HCT116 (cell line): ENCODE measurements at regions not wholly inside any gene's neighbourhood (a gene's known extent, or its start where the extent isn't known, plus 50 kb on each side); places are given as distances from the start of the nearest gene placed in this dataset.

Experiments used
- ATAC-seq: fragments of 200-7000 bp; cut with Tn5 transposase; 2 replicates; pipeline ENCODE4 v1.9.1; 2020; ENCODE audit warnings: mild to moderate bottlenecking, moderate library complexity
- BruUV-seq: library from RNA; stranded (reverse); fragments of 400-500 nt; replicated peaks from 2 replicates; lab custom pipeline; 2021; lab: Mats Ljungman, UMichigan
- CTCF ChIA-PET: fragments of 300-600 bp; sonication (Branson Sonifier 250); formaldehyde crosslinking; loops from one replicate; lab custom pipeline; 2021; ENCODE audit warnings: antibody characterized with exemption; lab: Charles Lee
- POLR2A ChIA-PET: fragments of 300-600, 350-600 bp; sonication (Branson Sonifier 250); formaldehyde crosslinking; loops from one replicate; lab custom pipeline; 2021; ENCODE audit warnings: antibody characterized with exemption; lab: Charles Lee
- RAD21 ChIA-PET, 2 experiments: fragments of 300-600 bp; sonication (Branson Sonifier 250); formaldehyde crosslinking; loops; one replicate each; lab custom pipeline; 2023; ENCODE audit warnings: low total read pairs in 2 of 2; ENCODE audit not compliant: uncharacterized antibody in 2 of 2, unreplicated experiment in 2 of 2, low non-redundant PET in 1 of 2; lab: Charles Lee
- DNase-seq: peaks from one replicate; pipeline ENCODE4 v3.0.0-alpha.2; 2010; ENCODE audit warnings: low read depth, low spot score
- H2AFZ ChIP-seq: fragments of 200-600 bp; shearing (Covaris generic), sonication (generic); 2 replicates; pipeline ENCODE4 v1.6.1; 2017; ENCODE audit warnings: low read depth, mixed run types, mixed read lengths, antibody characterized with exemption, low read length; ENCODE audit not compliant: poor library complexity, severe bottlenecking
- H3K27ac ChIP-seq: 2 replicates; pipeline ENCODE4 v1.5.1; 2012; ENCODE audit warnings: low read depth, low read length
- H3K27me3 ChIP-seq: fragments of 200-600 bp; sonication (generic); 2 replicates; pipeline ENCODE4 v1.6.1; 2016; ENCODE audit warnings: mixed run types, low read length, mixed read lengths; ENCODE audit not compliant: insufficient read depth
- H3K36me3 ChIP-seq, 2 experiments: fragments of 200-500 bp in 1 of 2; fragments of 200-600 bp in 1 of 2; sonication (Bioruptor generic) in 1 of 2; sonication (generic) in 1 of 2; 2 replicates each; pipeline versions ENCODE4 v1.5.1 to v1.6.1; 2014 to 2016; ENCODE audit warnings: low read length in 2 of 2, inconsistent platforms in 1 of 2, mixed read lengths in 1 of 2, mixed run types in 1 of 2; ENCODE audit not compliant: insufficient read depth in 2 of 2, control insufficient read depth in 1 of 2
- H3K4me1 ChIP-seq, 2 experiments: fragments of 200-600 bp in 1 of 2; sonication (generic) in 1 of 2; 2 replicates each; pipeline versions ENCODE4 v1.5.1 to v1.6.1; 2012 to 2017; ENCODE audit warnings: low read length in 2 of 2, inconsistent platforms in 1 of 2, mild to moderate bottlenecking in 1 of 2, mixed read lengths in 1 of 2, mixed run types in 1 of 2, moderate library complexity in 1 of 2; ENCODE audit not compliant: insufficient read depth in 2 of 2, control insufficient read depth in 1 of 2
- H3K4me2 ChIP-seq: fragments of 200-600 bp; sonication (generic); 2 replicates; pipeline ENCODE4 v1.6.1; 2017; ENCODE audit warnings: mixed run types, low read length, mixed read lengths
- H3K4me3 ChIP-seq, 2 experiments: fragments of 200-600 bp in 1 of 2; sonication (generic) in 1 of 2; replicated peaks in 1 of 2; 2 replicates each; pipeline ENCODE4 v1.5.1; 2011 to 2016; ENCODE audit warnings: low read length in 2 of 2, control low read depth in 1 of 2, low read depth in 1 of 2, mild to moderate bottlenecking in 1 of 2, mixed read lengths in 1 of 2, mixed run types in 1 of 2
- H3K79me2 ChIP-seq: fragments of 200-600 bp; sonication (generic); 2 replicates; pipeline ENCODE4 v1.6.1; 2017; ENCODE audit warnings: mild to moderate bottlenecking, mixed run types, low read length, moderate library complexity, mixed read lengths; ENCODE audit not compliant: insufficient read depth
- H3K9ac ChIP-seq: fragments of 200-600 bp; sonication (generic); 2 replicates; pipeline ENCODE4 v1.6.1; 2016; ENCODE audit warnings: low read length, mixed read lengths
- H3K9me2 ChIP-seq: fragments of 200-600 bp; sonication (generic), shearing (Covaris generic); 2 replicates; pipeline ENCODE4 v1.6.1; 2017; ENCODE audit warnings: mixed run types, mild to moderate bottlenecking, moderate library complexity; ENCODE audit not compliant: insufficient read depth
- H3K9me3 ChIP-seq, 2 experiments: fragments of 200-500 bp in 1 of 2; fragments of 200-600 bp in 1 of 2; sonication (Bioruptor generic) in 1 of 2; sonication (generic) in 1 of 2; 2 replicates each; pipeline ENCODE4 v1.6.1; 2014 to 2017; ENCODE audit warnings: low read length in 2 of 2, mixed read lengths in 2 of 2, inconsistent platforms in 1 of 2, low read depth in 1 of 2, mild to moderate bottlenecking in 1 of 2, mixed run types in 1 of 2, moderate library complexity in 1 of 2; ENCODE audit not compliant: control insufficient read depth in 1 of 2, insufficient read depth in 1 of 2
- H4K20me1 ChIP-seq: fragments of 200-600 bp; sonication (generic), shearing (Covaris generic); 2 replicates; pipeline ENCODE4 v1.6.1; 2017; ENCODE audit warnings: mixed run types, mild to moderate bottlenecking, moderate library complexity; ENCODE audit not compliant: insufficient read depth
- CEBPB ChIP-seq: IDR thresholded peaks from 2 replicates; pipeline ENCODE4 v1.6.1; 2012; ENCODE audit warnings: low read depth
- CTCF ChIP-seq, 3 experiments: fragments of 200-600 bp in 1 of 3; sonication (generic) in 1 of 3; IDR thresholded peaks in 2 of 3; conservative IDR thresholded peaks in 1 of 3; 2 replicates each; pipeline ENCODE4 v1.5.1; 2012 to 2017; ENCODE audit warnings: low read depth in 2 of 3, low read length in 2 of 3, antibody characterized with exemption in 1 of 3, borderline replicate concordance in 1 of 3, control low read depth in 1 of 3, mild to moderate bottlenecking in 1 of 3, mixed read lengths in 1 of 3, mixed run types in 1 of 3, moderate library complexity in 1 of 3; ENCODE audit not compliant: insufficient read depth in 1 of 3
- POLR2A ChIP-seq: IDR thresholded peaks from 2 replicates; pipeline ENCODE4 v1.7.0; 2011; ENCODE audit warnings: borderline replicate concordance; ENCODE audit not compliant: insufficient read depth, insufficient read length; ENCODE audit errors: extremely low read depth
- POLR2AphosphoS5 ChIP-seq: IDR thresholded peaks from 2 replicates; pipeline ENCODE4 v1.6.1; 2011; ENCODE audit warnings: mild to moderate bottlenecking, low read depth, low read length, moderate library complexity
- RAD21 ChIP-seq: IDR thresholded peaks from 2 replicates; pipeline ENCODE4 v1.6.1; 2012; ENCODE audit warnings: low read depth, mild to moderate bottlenecking
- SIN3A ChIP-seq: IDR thresholded peaks from 2 replicates; pipeline ENCODE4 v1.6.1; 2012; ENCODE audit warnings: low read depth
- SRF ChIP-seq: IDR thresholded peaks from 2 replicates; pipeline ENCODE4 v1.6.1; 2012; ENCODE audit warnings: low read depth
- intact Hi-C: fragments of 100-400 bp; cut with micrococcal nuclease; formaldehyde crosslinking; loops from 2 replicates; pipeline ENCODE4 v1.10.0; 2022
- TF ChIP-seq, protein P1 (sequence below): IDR thresholded peaks from 2 replicates; pipeline ENCODE4 v1.6.1; 2012

- DNase-seq = peak; percentile 19
- Histone ChIP-seq H3K9me3 (peaks cover 0 to 3% of the 10 kb centered on the region in 2 experiments; a peak in 1 of 4 replicates), H3K9me2 (no peaks in the 10 kb centered on the region), H3K27me3 (no peaks in the 10 kb centered on the region), H3K9ac (no peak overlapping the region), H4K20me1 (no peaks in the 10 kb centered on the region), H3K27ac (no peak overlapping the region), H3K36me3 (no peaks in the 10 kb centered on the region), H2AFZ (no peak overlapping the region), H3K4me3 (no peak overlapping the region), H3K79me2 (no peaks in the 10 kb centered on the region), H3K4me2 (no peak overlapping the region), H3K4me1 (no peaks in the 10 kb centered on the region)
- ATAC-seq = peak; percentile 66; the same call in 1 of the 2 replicates
- no TSS peak for BruUV-seq
- intact Hi-C loops = no loop called here
- ChIA-PET RAD21 (no interaction called here), POLR2A (no interaction called here), CTCF (no interaction called here)
- TF ChIP-seq POLR2A (no peak), CEBPB (peak; percentile 42; the same call in 1 of the 2 replicates), SIN3A (no peak), POLR2AphosphoS5 (no peak), CTCF (IDR thresholded peaks at IDR 0.05 in 2 of 3, conservative IDR thresholded peaks at IDR 0.05 in 1 of 3; ENCODE audit: borderline replicate concordance in 1 of 3, insufficient read depth in 1 of 3, low read depth in 2 of 3, low read length in 2 of 3) (no peak), SRF (no peak)
These were observed 129.2 kb upstream of the CBLB start for GRCh38 chr3:105997800-105998526.

GRCh38 chr3:105999856-106000255, 131.0 kb upstream of the CBLB start:
- Histone ChIP-seq H3K9me2 (no peaks in the 10 kb centered on the region; the same call in 1 of the 2 replicates), H4K20me1 (no peaks in the 10 kb centered on the region), H3K9ac (no peak overlapping the region), H3K9me3 (peaks cover 0 to 3% of the 10 kb centered on the region in 2 experiments; a peak in 1 of 4 replicates), H3K4me3 (no peak overlapping the region), H3K4me2 (no peak overlapping the region), H3K36me3 (no peaks in the 10 kb centered on the region), H3K4me1 (no peaks in the 10 kb centered on the region), H2AFZ (no peak overlapping the region), H3K27ac (no peak overlapping the region), H3K79me2 (no peaks in the 10 kb centered on the region)
- ChIA-PET RAD21 (no interaction called here), POLR2A (no interaction called here)
- ATAC-seq = no peak
- intact Hi-C loops = no loop called here
- TF ChIP-seq, protein P1, sequence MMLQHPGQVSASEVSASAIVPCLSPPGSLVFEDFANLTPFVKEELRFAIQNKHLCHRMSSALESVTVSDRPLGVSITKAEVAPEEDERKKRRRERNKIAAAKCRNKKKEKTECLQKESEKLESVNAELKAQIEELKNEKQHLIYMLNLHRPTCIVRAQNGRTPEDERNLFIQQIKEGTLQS = no peak
- TF ChIP-seq RAD21 = no peak
- TF ChIP-seq SRF = no peak
- TF ChIP-seq, all 23 proteins: peak for 0
- no peak for DNase-seq
- CTCF ChIA-PET = no interaction called here
- no peaks in the 10 kb centered on the region for H3K27me3 ChIP-seq
- no TSS peak for BruUV-seq
